GM19239 (cell line): ENCODE measurements at regions not wholly inside any gene's neighbourhood (a gene's known extent, or its start where the extent isn't known, plus 50 kb on each side); places are given as distances from the start of the nearest gene placed in this dataset.
"Not testable (repeated sequence)": the region's sequence is repeated elsewhere in the genome, so short reads cannot be mapped to it uniquely, and the experiment has no call there.

Experiments used
- DNase-seq: peaks from one replicate; pipeline ENCODE4 v3.0.0; 2011; ENCODE audit warnings: low spot score; ENCODE audit not compliant: insufficient read length
- FAIRE-seq: peaks from 2 replicates; lab custom pipeline; 2011; peaks lifted over from hg19 to GRCh38; lab: Jason Lieb, UNC

DNA sequence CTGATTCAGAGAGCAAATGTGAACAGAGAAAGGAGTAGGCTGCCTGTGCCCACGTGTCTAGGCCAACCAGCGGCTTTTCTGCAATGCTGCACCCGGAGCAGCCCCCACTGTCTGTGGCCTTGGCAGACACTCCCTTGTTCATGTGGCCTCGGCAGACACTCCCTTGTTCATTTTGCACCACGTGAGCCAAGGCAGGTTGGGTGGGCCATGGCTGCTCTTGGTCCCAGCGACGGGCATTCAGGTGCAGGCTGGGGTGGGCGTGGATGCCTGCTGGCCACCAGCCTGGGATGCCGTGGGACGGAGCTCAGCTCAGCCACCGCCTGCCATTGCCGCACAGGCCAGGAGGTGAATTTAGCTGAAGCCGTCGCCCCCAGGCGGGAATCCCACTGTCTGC is 159.8 kb downstream of the LAT start:
- not testable (repeated sequence) for DNase-seq, FAIRE-seq

DNA sequence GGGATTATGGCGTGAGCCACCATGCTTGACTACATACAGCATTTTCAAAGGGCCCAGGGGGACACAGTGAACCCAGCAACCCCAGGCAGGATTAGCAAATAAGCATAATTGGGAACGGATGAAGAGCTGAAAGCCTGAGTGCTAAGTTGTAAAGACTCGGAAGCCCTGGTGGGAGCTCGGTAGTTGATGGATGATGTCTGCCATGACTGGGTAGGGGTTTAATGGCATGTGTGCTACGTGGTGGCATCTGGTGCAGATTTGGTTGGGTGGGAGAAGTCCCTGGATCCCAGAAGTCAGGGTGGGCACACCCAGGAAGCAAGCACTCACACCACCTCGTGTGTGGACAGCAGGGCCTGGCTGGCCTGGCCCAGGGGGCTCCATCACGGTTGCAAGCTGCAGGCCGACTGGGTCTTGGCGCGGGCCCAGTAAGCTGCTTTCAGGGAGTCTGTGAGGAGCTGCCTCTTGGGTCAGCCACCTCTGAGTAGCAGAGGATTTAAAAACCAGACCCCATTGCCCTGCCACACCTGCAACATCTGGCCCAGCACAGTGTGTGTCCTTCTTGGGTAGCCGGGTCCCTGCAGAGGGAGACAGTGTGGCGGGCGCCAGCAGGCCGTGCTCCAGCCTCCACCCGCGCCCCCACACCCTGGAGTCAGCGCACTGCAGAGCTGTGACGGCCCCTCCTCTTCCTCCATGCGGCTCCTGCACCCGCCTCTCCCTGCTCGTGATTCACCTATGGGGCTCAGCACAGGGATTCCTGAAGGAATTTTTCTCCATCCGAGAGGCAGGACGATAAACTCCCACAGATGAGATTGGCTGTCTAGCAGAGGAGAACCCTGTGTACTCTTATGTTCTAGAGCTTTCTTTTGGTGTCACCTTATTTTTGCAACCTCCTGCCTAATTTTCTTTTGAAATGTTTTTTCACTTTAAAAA is 159.2 kb downstream of the LAT start:
- DNase-seq, FAIRE-seq: not testable (repeated sequence)

- FAIRE-seq, result not testable (repeated sequence)
These were observed 157.7 kb downstream of the LAT start for GRCh38 chr16:29142506-29142905.

DNA sequence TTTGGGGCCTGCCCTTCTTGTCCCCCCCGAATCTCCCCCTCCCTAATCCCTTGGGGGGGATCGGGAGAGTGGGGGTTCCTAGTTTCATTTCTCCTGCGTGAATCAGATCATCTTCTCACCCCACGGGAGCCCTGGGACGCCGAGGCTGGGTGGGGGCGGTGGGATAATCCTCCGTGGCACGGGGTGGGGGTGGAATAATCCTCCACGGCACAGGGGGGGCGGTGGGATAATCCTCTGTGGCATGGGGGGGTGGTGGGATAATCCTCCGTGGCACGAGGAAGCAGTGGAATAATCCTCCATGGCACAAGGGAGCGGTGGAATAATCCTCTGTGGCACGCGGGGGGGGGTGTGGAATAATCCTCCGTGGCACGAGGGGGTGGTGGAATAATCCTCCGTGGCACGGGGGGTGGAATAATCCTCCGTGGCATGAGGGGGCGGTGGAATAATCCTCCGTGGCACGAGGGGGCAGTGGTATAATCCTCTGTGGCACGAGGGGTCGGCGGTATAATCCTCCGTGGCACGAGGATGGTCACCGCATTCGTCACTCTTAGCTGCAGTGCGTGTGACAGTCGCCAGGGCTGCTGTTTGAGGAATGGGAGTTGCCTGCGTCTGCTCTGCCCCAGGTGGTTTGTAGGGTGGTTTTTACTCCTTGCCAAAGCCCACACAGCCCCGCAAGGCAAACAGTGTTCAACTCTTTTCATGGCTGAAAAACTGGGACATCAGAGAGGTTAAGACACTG is 156.9 kb downstream of the LAT start:
- no peak for DNase-seq
- no peak for FAIRE-seq

More at GRCh38 chr16:29142506-29142905, 157.7 kb downstream of the LAT start:
- not testable (repeated sequence) for DNase-seq

- FAIRE-seq, DNase-seq: not testable (repeated sequence)
These were observed 156.3 kb downstream of the LAT start for GRCh38 chr16:29141121-29141520.

DNA sequence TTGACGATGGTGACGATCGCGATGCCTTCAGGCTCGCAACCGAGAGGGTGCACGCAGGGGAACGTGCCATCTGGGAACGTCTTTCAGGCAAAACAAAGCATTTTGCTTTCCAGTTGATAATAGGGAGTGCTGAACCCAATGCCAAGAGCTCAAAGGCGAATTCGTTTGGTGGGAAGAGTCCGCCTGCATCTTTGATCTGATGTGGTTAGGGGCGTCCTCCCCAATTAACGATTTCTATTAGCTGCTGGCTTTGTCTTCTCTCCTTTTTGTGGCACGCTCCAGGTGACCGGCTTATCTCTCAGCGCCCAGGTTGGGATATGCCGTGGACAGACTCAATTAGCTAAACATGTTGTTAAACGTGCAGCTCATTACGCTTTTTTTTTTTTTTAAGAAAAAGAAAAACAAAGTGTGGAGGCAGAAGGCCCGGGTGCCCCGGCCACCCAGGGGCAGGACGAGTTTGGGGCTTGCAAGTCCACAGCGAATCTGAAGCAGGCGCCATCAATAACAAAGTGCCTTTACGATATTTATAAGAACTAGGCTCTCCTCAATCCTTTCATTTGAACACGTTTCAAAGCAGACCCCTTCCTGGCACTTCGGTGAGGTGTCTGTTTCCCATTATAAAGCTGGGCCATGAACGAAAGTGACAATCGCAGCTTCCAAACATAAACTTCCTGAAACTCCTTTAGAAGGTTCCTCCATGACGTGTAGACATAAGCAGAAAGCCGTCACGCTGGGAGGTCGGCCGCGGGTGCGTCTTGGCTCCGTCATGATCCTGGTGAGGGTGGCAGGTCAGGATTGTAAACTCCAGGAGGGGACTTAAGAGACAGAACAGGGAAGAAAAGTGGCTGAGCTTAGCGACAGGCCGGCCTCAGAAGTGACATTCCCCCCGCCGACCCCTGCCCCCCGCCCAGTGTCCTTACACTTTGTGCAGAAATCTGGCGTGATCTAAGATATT is 155.3 kb downstream of the LAT start:
- not testable (repeated sequence) for DNase-seq, FAIRE-seq

DNA sequence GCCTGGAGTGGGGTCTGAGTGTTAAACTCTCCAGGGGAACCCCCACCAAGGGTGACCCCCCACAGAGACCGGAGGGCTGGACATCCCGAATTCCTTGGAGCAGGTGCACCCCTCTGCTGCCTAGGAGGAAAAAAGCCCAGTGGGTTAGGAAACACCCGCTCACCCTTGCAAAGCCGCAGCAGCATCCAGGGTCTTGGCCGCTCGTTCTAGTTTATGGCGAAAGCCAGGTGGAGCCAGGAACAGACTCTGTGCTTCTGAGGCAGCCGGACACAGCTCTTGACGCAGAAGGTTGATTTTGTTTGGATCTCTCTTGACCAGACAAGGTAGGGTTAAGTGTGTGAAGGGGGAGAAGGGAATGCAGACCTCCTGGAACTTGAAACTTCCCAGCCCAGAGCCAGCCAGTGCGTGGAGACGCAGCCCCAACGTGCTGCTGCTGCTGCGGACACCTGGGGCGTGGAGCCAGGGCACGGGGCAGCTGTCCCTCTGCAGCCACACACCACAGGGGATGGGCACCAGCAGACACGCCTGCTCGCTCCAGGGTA is 154.5 kb downstream of the LAT start:
- no peak for DNase-seq
- FAIRE-seq, result no peak

GRCh38 chr16:29138698-29139097 is 153.8 kb downstream of the LAT start:
- FAIRE-seq, DNase-seq: not testable (repeated sequence)

- FAIRE-seq, DNase-seq: not testable (repeated sequence)
These were observed 153.2 kb downstream of the LAT start for GRCh38 chr16:29137894-29138662.

- not testable (repeated sequence) for FAIRE-seq
These were observed 152.6 kb downstream of the LAT start for GRCh38 chr16:29137461-29137860.

DNA sequence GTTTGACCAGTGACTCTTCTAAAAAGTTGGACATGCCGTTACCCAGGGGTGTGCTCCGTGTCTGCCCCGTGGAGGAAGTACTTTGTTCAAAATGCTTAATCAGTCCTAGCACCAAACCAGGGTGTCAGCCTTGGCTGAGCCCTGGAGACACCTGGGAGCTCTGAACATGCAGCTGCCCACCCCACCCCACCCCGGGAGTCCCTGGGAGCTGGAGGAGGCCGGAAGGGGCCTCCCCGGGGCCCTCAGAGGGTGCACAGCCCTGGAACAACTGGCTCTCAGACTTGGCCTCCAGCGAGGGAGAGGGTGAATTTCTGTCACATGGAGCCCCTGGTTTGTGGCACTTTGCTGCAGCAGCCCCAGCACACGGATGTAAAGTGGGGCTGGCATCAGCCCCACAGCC is 152.1 kb downstream of the LAT start:
- not testable (repeated sequence) for FAIRE-seq, DNase-seq

More at GRCh38 chr16:29137461-29137860, 152.6 kb downstream of the LAT start:
- DNase-seq, result not testable (repeated sequence)

DNA sequence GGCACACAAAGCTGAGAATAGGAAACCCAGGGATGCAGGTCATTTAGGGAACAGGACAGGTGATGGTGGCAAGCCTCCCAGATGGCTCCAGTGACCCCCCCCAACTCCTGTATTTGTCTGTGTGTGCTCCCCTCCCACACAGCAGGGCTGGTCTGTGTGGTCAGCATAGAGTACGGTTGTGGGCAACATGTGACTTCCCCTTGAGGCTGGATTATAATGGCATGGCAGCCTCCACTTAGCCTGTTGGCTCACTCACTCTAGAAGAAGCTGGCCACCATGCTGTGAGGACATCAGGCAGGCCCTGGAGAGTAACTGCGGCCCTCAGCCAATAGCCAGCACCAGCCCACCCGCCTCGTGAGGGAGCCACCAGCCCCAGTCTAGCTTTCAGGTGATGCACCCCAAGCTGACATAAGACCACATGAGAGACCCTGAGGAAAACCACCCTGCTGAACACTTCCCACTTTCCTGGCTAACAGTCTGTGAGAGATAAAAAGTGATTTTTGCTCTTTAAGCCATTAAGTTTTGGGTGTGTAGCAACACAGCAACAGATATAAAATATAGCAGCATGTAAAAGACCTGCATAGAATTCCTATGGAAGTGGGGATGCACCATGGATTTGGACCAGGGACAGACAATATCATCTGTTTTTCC is 151.3 kb downstream of the LAT start:
- DNase-seq, FAIRE-seq: not testable (repeated sequence)

- FAIRE-seq, result peak; percentile 35
- DNase-seq, result not testable (repeated sequence)
These were observed 150.2 kb downstream of the LAT start for GRCh38 chr16:29135098-29135497.

DNA sequence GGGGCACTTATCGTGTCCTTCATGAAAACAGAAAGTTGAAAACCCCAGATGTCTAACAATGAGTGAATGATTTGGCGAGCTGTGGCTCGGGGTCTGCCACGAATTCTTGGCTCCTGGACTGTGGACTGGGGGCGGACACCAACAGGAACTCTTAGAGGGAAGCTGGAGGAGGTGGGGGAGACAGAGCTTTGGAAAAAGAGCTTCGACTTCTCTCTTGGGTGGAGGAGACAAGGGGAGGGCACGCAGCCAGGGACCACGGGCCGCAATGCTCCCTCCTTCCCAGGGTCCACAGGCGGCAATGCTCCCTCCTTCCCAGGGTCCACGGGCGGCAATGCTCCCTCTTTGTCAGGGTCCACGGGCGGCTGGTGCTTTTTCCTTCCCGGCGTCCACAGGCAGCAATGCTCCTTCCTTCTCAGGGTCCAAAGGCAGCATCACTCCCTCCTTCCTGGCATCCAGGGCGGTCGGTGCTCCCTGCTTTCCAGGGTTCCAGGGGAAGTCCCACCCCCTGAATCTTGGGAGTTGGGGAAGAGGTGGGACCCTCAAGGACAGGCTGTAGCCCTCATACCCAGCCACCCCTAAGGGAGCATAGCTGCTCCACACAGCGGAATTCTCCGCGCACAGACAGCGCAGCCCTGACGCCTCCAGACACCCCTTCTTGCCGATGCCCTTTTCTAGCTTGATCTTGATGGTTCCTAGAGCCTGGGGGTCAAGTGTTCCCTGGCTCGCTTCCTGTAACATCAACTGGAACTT is 149.0 kb downstream of the LAT start:
- not testable (repeated sequence) for DNase-seq, FAIRE-seq

GRCh38 chr16:29132869-29133268 is 148.0 kb downstream of the LAT start:
- FAIRE-seq, DNase-seq: not testable (repeated sequence)

DNA sequence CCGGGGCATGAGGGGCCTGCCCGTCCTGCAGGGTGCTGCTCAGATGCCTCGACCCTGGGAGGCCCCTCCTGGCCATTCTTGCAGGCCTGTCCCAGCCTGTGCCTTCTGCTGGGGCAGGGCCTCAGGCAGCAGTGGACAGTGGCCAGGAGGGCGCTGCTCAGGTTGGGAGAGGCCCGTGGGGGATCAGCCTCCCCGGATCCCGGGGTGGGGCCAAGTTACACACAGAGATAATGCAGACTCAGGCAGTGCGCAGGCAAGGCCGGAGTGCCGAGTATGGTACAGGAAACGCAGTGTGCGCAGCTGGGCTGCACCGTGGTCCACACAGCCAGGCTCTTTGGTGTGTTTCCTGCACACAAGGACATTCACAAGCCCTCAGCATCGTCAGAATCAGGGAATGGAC is 147.6 kb downstream of the LAT start:
- FAIRE-seq, DNase-seq: not testable (repeated sequence)
